Activated CD8-positive, alpha-beta memory T cell treated with anti-CD3 and anti-CD28 coated beads, Interleukin-2, amount 50 U/mL, for 24 hours (primary cell): ENCODE measurements at regions not wholly inside any gene's neighbourhood (a gene's known extent, or its start where the extent isn't known, plus 50 kb on each side); places are given as distances from the start of the nearest gene placed in this dataset.

Experiments
- DNase-seq: peaks from one replicate; pipeline ENCODE4 v3.0.0-alpha.2; 2020; ENCODE audit errors: extremely low read depth

GRCh38 chr1:14495381-14495780 lies 103.1 kb upstream of the KAZN start:
- DNase-seq, result no peak

GRCh38 chr1:14495996-14496395 lies 102.5 kb upstream of the KAZN start:
- DNase-seq, result no peak

GRCh38 chr1:14498839-14499238 lies 99.6 kb upstream of the KAZN start:
- no peak for DNase-seq

- DNase-seq, result no peak
Measured at GRCh38 chr1:14499312-14500040, 99.0 kb upstream of the KAZN start.

- no peak for DNase-seq
Measured at GRCh38 chr1:14500041-14500440, 98.4 kb upstream of the KAZN start.

GRCh38 chr1:14500912-14501311 lies 97.6 kb upstream of the KAZN start:
- DNase-seq, result no peak

GRCh38 chr1:14504517-14504916 lies 94.0 kb upstream of the KAZN start:
- DNase-seq, result no peak

GRCh38 chr1:14506471-14507255 lies 91.8 kb upstream of the KAZN start:
- no peak for DNase-seq

- no peak for DNase-seq
Measured at GRCh38 chr1:14507262-14507661, 91.2 kb upstream of the KAZN start.

GRCh38 chr1:14508613-14509012 lies 89.9 kb upstream of the KAZN start:
- no peak for DNase-seq

GRCh38 chr1:14511166-14511680 lies 87.3 kb upstream of the KAZN start:
- DNase-seq, result no peak

GRCh38 chr1:14511796-14512585 lies 86.5 kb upstream of the KAZN start:
- no peak for DNase-seq

- no peak for DNase-seq
Measured at GRCh38 chr1:14513111-14513510, 85.4 kb upstream of the KAZN start.

- DNase-seq, result no peak
Measured at GRCh38 chr1:14514739-14515138, 83.7 kb upstream of the KAZN start.

- no peak for DNase-seq
Measured at GRCh38 chr1:14516974-14517840, 81.3 kb upstream of the KAZN start.

- DNase-seq, result no peak
Measured at GRCh38 chr1:14517841-14518180, 80.7 kb upstream of the KAZN start.

GRCh38 chr1:14519976-14520375 lies 78.5 kb upstream of the KAZN start:
- DNase-seq, result no peak

- DNase-seq, result no peak
Measured at GRCh38 chr1:14520514-14521163, 77.8 kb upstream of the KAZN start.

- DNase-seq, result no peak
Measured at GRCh38 chr1:14521622-14522021, 76.9 kb upstream of the KAZN start.

GRCh38 chr1:14522077-14522925 lies 76.2 kb upstream of the KAZN start:
- no peak for DNase-seq
